ENCODE measurements at regions not wholly inside any gene's neighbourhood (a gene's known extent, or its start where the extent isn't known, plus 50 kb on each side); places are given as distances from the start of the nearest gene placed in this dataset.

- Histone ChIP-seq H4K20me1 (replicated peaks; ENCODE audit: control insufficient read depth, insufficient read depth, low read length) (no peaks in the 10 kb centered on the region), H3K9me1 (ENCODE audit: control insufficient read depth, insufficient read depth, low read length) (no peaks in the 10 kb centered on the region), H3K9ac (ENCODE audit: insufficient read depth in 1 of 2, low read depth in 2 of 2, low read length in 2 of 2) (no peak overlapping the region), H3K4me2 (ENCODE audit: insufficient read depth, low read length) (peak overlapping the region; percentile 7; the same call in 1 of the 2 replicates), H3K4me3 (no peak overlapping the region), H3K36me3 (ENCODE audit: control insufficient read depth, insufficient read depth, low read length) (no peaks in the 10 kb centered on the region), H2AFZ (ENCODE audit: low read depth, low read length) (peak overlapping the region; percentile 66), H3K9me3 (replicated peaks; ENCODE audit: control insufficient read depth, insufficient read depth, low read depth, low read length) (no peaks in the 10 kb centered on the region), H3K27ac (ENCODE audit: extremely low read depth, low read depth, low read length) (no peak overlapping the region), H3K79me2 (ENCODE audit: control insufficient read depth, insufficient read depth, low read length) (no peaks in the 10 kb centered on the region), H3K27me3 (ENCODE audit: control insufficient read depth in 2 of 2, insufficient read depth in 2 of 2, low read length in 2 of 2) (no peaks in the 10 kb centered on the region), H3K4me1 (replicated peaks in 1 of 2; ENCODE audit: control insufficient read depth in 2 of 2, insufficient read depth in 2 of 2, low read length in 2 of 2) (no peaks in the 10 kb centered on the region)
- WGBS (ENCODE audit: insufficient coverage, low coverage, missing lambda C conversion rate): 37% methylated on average over 6 of the region's 9 CpGs
- DNase-seq (ENCODE audit: extremely low read depth in 1 of 4, low spot score in 3 of 4) (peak in 2 of 4 experiments; percentile 7 to 48), FAIRE-seq (no peak), ATAC-seq (peak; percentile 91)
- ChIA-PET POLR2A (no interaction called here), CTCF (ENCODE audit: low intra/inter-chr PET ratio) (no interaction called here)
- no TSS peak for BruUV-seq (replicated peaks)
- intact Hi-C loops (cut with micrococcal nuclease): no loop called here
- TF ChIP-seq NRF1 (conservative IDR thresholded peaks at IDR 0.05 in 1 of 2, IDR thresholded peaks at IDR 0.05 in 1 of 2) (peak; percentile 45 to 50; a peak in 2 of 4 replicates), CREM (IDR thresholded peaks at IDR 0.05; ENCODE audit: low read depth) (no peak)
- in situ Hi-C loops (cut with MboI): no loop called here
Observed at GRCh38 chr4:72666910-72667309, 97.9 kb upstream of the ADAMTS3 start.

- 61% methylated on average over 3 of the region's 3 CpGs for WGBS (ENCODE audit: insufficient coverage, low coverage, missing lambda C conversion rate)
- Histone ChIP-seq H3K9me3 (replicated peaks; ENCODE audit: control insufficient read depth, insufficient read depth, low read depth, low read length) (no peaks in the 10 kb centered on the region), H4K20me1 (replicated peaks; ENCODE audit: control insufficient read depth, insufficient read depth, low read length) (no peaks in the 10 kb centered on the region), H3K36me3 (ENCODE audit: control insufficient read depth, insufficient read depth, low read length) (no peaks in the 10 kb centered on the region), H3K9ac (ENCODE audit: insufficient read depth in 1 of 2, low read depth in 2 of 2, low read length in 2 of 2) (no peak overlapping the region), H3K4me1 (replicated peaks in 1 of 2; ENCODE audit: control insufficient read depth in 2 of 2, insufficient read depth in 2 of 2, low read length in 2 of 2) (no peaks in the 10 kb centered on the region), H3K4me3 (no peak overlapping the region), H2AFZ (ENCODE audit: low read depth, low read length) (no peak overlapping the region; the same call in 1 of the 2 replicates), H3K79me2 (ENCODE audit: control insufficient read depth, insufficient read depth, low read length) (no peaks in the 10 kb centered on the region), H3K27me3 (ENCODE audit: control insufficient read depth in 2 of 2, insufficient read depth in 2 of 2, low read length in 2 of 2) (no peaks in the 10 kb centered on the region), H3K4me2 (ENCODE audit: insufficient read depth, low read length) (no peak overlapping the region), H3K27ac (ENCODE audit: extremely low read depth, low read depth, low read length) (no peak overlapping the region), H3K9me1 (ENCODE audit: control insufficient read depth, insufficient read depth, low read length) (no peaks in the 10 kb centered on the region)
- TF ChIP-seq ARID3A (IDR thresholded peaks at IDR 0.05; ENCODE audit: borderline replicate concordance, low read depth, low read length) (no peak), ZNF347 (CRISPR knock-in tag; IDR thresholded peaks at IDR 0.05; ENCODE audit: low read depth) (no peak), MTF1 (CRISPR knock-in tag; IDR thresholded peaks at IDR 0.05; ENCODE audit: borderline replicate concordance) (no peak), ETV6 (IDR thresholded peaks at IDR 0.05; ENCODE audit: borderline replicate concordance in 1 of 2, low read depth in 2 of 2, low read length in 1 of 2) (no peak), ETV6 (CRISPR knock-in tag; IDR thresholded peaks at IDR 0.05; ENCODE audit: borderline replicate concordance) (no peak)
- intact Hi-C loops (cut with micrococcal nuclease) (no loop called here), in situ Hi-C loops (cut with MboI) (no loop called here)
- ChIA-PET POLR2A (no interaction called here), CTCF (ENCODE audit: low intra/inter-chr PET ratio) (no interaction called here)
- DNase-seq (ENCODE audit: extremely low read depth in 1 of 4, low spot score in 3 of 4): no peak
- BruUV-seq (replicated peaks): no TSS peak
- no peak for FAIRE-seq
- ATAC-seq: no peak
Observed at GRCh38 chr4:72665171-72665968, 96.3 kb upstream of the ADAMTS3 start.
